ENCODE measurements at regions not wholly inside any gene's neighbourhood (a gene's known extent, or its start where the extent isn't known, plus 50 kb on each side); places are given as distances from the start of the nearest gene placed in this dataset.

GRCh38 chrX:44093431-44093830, 120.2 kb upstream of the NDP start:
- Histone ChIP-seq H3K4me2 (ENCODE audit: insufficient read depth, low read length) (no peak overlapping the region), H3K27me3 (ENCODE audit: control insufficient read depth in 2 of 2, insufficient read depth in 2 of 2, low read length in 2 of 2) (no peaks in the 10 kb centered on the region), H3K9me1 (replicated peaks; ENCODE audit: control insufficient read depth, extremely low read depth, insufficient read depth, low read length) (no peaks in the 10 kb centered on the region), H3K4me3 (replicated peaks in 1 of 3; ENCODE audit: insufficient read depth in 1 of 3, low read depth in 1 of 3, low read length in 3 of 3) (no peak overlapping the region), H3K9ac (replicated peaks; ENCODE audit: extremely low read depth, insufficient read depth, low read length) (no peak overlapping the region), H3K27ac (ENCODE audit: insufficient read depth, low read depth, low read length) (no peak overlapping the region), H3K4me1 (ENCODE audit: control insufficient read depth, extremely low read depth, insufficient read depth, low read length) (no peaks in the 10 kb centered on the region), H3K9me3 (replicated peaks; ENCODE audit: control insufficient read depth, insufficient read depth, low read length) (no peaks in the 10 kb centered on the region), H4K20me1 (replicated peaks; ENCODE audit: control insufficient read depth, extremely low read depth, insufficient read depth, low read length) (no peaks in the 10 kb centered on the region), H3K36me3 (ENCODE audit: control insufficient read depth in 2 of 2, extremely low read depth in 1 of 2, insufficient read depth in 2 of 2, low read length in 2 of 2) (no peaks in the 10 kb centered on the region), H2AFZ (ENCODE audit: low read depth, low read length) (no peak overlapping the region), H3K79me2 (ENCODE audit: control insufficient read depth, insufficient read depth, low read length) (no peaks in the 10 kb centered on the region)
- FAIRE-seq (no peak), DNase-seq (ENCODE audit: low read depth, low spot score) (no peak)
- ChIA-PET CTCF (no interaction called here), POLR2A (no interaction called here)
- BruUV-seq (replicated peaks) = no TSS peak
- dilution Hi-C loops (cut with MboI; ENCODE audit: extremely low pct_ligation_motif_present, low sequenced_read_pairs) = no loop called here
- intact Hi-C loops (cut with micrococcal nuclease) = no loop called here
- TF ChIP-seq GATA2 (IDR thresholded peaks at IDR 0.05; ENCODE audit: insufficient read depth, insufficient read length, low read depth, low read length) = no peak
- no peak for TF ChIP-seq FOS (IDR thresholded peaks at IDR 0.05; ENCODE audit: borderline replicate concordance, insufficient read depth, low read length)
- no peak for TF ChIP-seq POLR2A (IDR thresholded peaks at IDR 0.05; ENCODE audit: low read depth, low read length)
- no peak for TF ChIP-seq JUN (IDR thresholded peaks at IDR 0.05; ENCODE audit: borderline replicate concordance, insufficient read depth, insufficient read length, low read depth)

DNA sequence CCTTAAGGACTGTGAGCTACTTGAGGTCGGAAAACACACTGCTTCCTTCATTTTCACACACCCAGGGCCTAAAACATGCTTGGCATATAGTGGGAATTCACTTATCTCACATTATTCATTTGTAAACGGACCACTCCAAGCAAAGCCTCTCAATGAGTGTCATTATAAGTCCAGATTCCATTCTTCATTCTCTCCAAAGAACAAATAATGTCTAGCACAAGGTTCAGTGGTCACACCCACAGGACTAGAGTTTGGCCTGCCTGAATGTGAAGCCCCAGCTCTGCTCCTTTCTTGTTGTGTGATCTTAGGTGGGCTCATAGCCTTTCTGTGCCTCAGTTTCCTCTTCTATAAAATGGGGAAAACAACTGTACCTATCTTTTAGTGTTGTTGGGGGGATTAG, 119.6 kb upstream of the NDP start:
- no peak overlapping the region for H3K9ac ChIP-seq (replicated peaks; ENCODE audit: extremely low read depth, insufficient read depth, low read length)
- no peak overlapping the region for H2AFZ ChIP-seq (ENCODE audit: low read depth, low read length)
- TF ChIP-seq GATA2 (IDR thresholded peaks at IDR 0.05; ENCODE audit: insufficient read depth, insufficient read length, low read depth, low read length) (no peak), POLR2AphosphoS5 (IDR thresholded peaks at IDR 0.05; ENCODE audit: insufficient read depth, low read depth, low read length) (no peak), EZH2 (IDR thresholded peaks at IDR 0.05; ENCODE audit: borderline replicate concordance, low read depth, low read length, severe bottlenecking) (no peak), JUN (IDR thresholded peaks at IDR 0.05; ENCODE audit: borderline replicate concordance, insufficient read depth, insufficient read length, low read depth) (no peak), POLR2A (IDR thresholded peaks at IDR 0.05; ENCODE audit: low read depth, low read length) (no peak), MAX (IDR thresholded peaks at IDR 0.05; ENCODE audit: insufficient read depth, insufficient read length) (no peak), MYC (IDR thresholded peaks at IDR 0.05; ENCODE audit: low read depth, low read length) (no peak), FOS (IDR thresholded peaks at IDR 0.05; ENCODE audit: borderline replicate concordance, insufficient read depth, low read length) (no peak)
- TF ChIP-seq, protein P1, sequence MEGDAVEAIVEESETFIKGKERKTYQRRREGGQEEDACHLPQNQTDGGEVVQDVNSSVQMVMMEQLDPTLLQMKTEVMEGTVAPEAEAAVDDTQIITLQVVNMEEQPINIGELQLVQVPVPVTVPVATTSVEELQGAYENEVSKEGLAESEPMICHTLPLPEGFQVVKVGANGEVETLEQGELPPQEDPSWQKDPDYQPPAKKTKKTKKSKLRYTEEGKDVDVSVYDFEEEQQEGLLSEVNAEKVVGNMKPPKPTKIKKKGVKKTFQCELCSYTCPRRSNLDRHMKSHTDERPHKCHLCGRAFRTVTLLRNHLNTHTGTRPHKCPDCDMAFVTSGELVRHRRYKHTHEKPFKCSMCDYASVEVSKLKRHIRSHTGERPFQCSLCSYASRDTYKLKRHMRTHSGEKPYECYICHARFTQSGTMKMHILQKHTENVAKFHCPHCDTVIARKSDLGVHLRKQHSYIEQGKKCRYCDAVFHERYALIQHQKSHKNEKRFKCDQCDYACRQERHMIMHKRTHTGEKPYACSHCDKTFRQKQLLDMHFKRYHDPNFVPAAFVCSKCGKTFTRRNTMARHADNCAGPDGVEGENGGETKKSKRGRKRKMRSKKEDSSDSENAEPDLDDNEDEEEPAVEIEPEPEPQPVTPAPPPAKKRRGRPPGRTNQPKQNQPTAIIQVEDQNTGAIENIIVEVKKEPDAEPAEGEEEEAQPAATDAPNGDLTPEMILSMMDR (IDR thresholded peaks at IDR 0.05; ENCODE audit: extremely low read depth in 1 of 2, insufficient read depth in 1 of 2, low read depth in 1 of 2, low read length in 2 of 2) = no peak
- FAIRE-seq (peak; percentile 28), DNase-seq (ENCODE audit: low read depth, low spot score) (no peak)
- H3K9me1 ChIP-seq (replicated peaks; ENCODE audit: control insufficient read depth, extremely low read depth, insufficient read depth, low read length) = no peaks in the 10 kb centered on the region
- no peak overlapping the region for H3K27ac ChIP-seq (ENCODE audit: insufficient read depth, low read depth, low read length)
- ChIA-PET CTCF (no interaction called here), POLR2A (no interaction called here)
- dilution Hi-C loops (cut with MboI; ENCODE audit: extremely low pct_ligation_motif_present, low sequenced_read_pairs) (no loop called here), intact Hi-C loops (cut with micrococcal nuclease) (no loop called here)
- no peaks in the 10 kb centered on the region for H3K27me3 ChIP-seq (ENCODE audit: control insufficient read depth in 2 of 2, insufficient read depth in 2 of 2, low read length in 2 of 2)
- no peak overlapping the region for H3K4me3 ChIP-seq (replicated peaks in 1 of 3; ENCODE audit: insufficient read depth in 1 of 3, low read depth in 1 of 3, low read length in 3 of 3)
- H3K4me1 ChIP-seq (ENCODE audit: control insufficient read depth, extremely low read depth, insufficient read depth, low read length) = no peaks in the 10 kb centered on the region
- no peaks in the 10 kb centered on the region for H3K36me3 ChIP-seq (ENCODE audit: control insufficient read depth in 2 of 2, extremely low read depth in 1 of 2, insufficient read depth in 2 of 2, low read length in 2 of 2)
- no peak overlapping the region for H3K4me2 ChIP-seq (ENCODE audit: insufficient read depth, low read length)
- BruUV-seq (replicated peaks) = no TSS peak
- no peaks in the 10 kb centered on the region for H3K9me3 ChIP-seq (replicated peaks; ENCODE audit: control insufficient read depth, insufficient read depth, low read length)
- no peaks in the 10 kb centered on the region for H3K79me2 ChIP-seq (ENCODE audit: control insufficient read depth, insufficient read depth, low read length)
- no peaks in the 10 kb centered on the region for H4K20me1 ChIP-seq (replicated peaks; ENCODE audit: control insufficient read depth, extremely low read depth, insufficient read depth, low read length)
